OCI-LY3 (cell line): ENCODE measurements at regions not wholly inside any gene's neighbourhood (a gene's known extent, or its start where the extent isn't known, plus 50 kb on each side); places are given as distances from the start of the nearest gene placed in this dataset.

Experiments used
- H2AFZ ChIP-seq: fragments of 200-600, 300-600 bp; shearing (Covaris generic); 2 replicates; pipeline ENCODE4 v1.6.0; 2014; ENCODE audit warnings: antibody characterized with exemption, low read depth, low read length
- H3K27ac ChIP-seq: fragments of 200-600, 300-600 bp; sonication (generic); 2 replicates; pipeline ENCODE4 v1.5.1; 2014; ENCODE audit warnings: mild to moderate bottlenecking, low read length, moderate library complexity, mixed read lengths
- H3K27me3 ChIP-seq: fragments of 200-600, 300-600 bp; sonication (generic); 2 replicates; pipeline ENCODE4 v1.6.1; 2014; ENCODE audit warnings: low read depth, low read length, mixed read lengths
- H3K36me3 ChIP-seq: fragments of 200-600, 300-600 bp; sonication (generic); replicated peaks from 2 replicates; pipeline ENCODE3; 2014; ENCODE audit warnings: low read depth, low read length, mixed read lengths
- H3K4me1 ChIP-seq: fragments of 300-600, 200-600 bp; sonication (generic); 2 replicates; pipeline ENCODE4 v1.6.1; 2014; ENCODE audit warnings: low read length, mixed read lengths
- H3K4me2 ChIP-seq: fragments of 200-600, 300-600 bp; sonication (generic); 2 replicates; pipeline ENCODE4 v1.6.1; 2014; ENCODE audit warnings: low read length, mixed read lengths
- H3K4me3 ChIP-seq: fragments of 300-600, 200-600 bp; sonication (generic); 2 replicates; pipeline ENCODE4 v1.5.1; 2014; ENCODE audit warnings: antibody characterized with exemption, mild to moderate bottlenecking, low read length, moderate library complexity
- H3K79me2 ChIP-seq: fragments of 300-600, 200-600 bp; shearing (Covaris generic); 2 replicates; pipeline ENCODE4 v1.6.1; 2014; ENCODE audit warnings: mild to moderate bottlenecking, low read length, mixed read lengths
- H3K9ac ChIP-seq: fragments of 300-600, 200-600 bp; shearing (Covaris generic); 2 replicates; pipeline ENCODE4 v1.6.0; 2014; ENCODE audit warnings: mild to moderate bottlenecking, low read length, moderate library complexity
- H3K9me3 ChIP-seq: fragments of 200-600, 300-600 bp; shearing (Covaris generic); 2 replicates; pipeline ENCODE4 v1.6.1; 2014; ENCODE audit warnings: low read length, mixed read lengths; ENCODE audit not compliant: insufficient read depth
- H4K20me1 ChIP-seq: fragments of 200-600, 300-600 bp; sonication (generic); 2 replicates; pipeline ENCODE4 v1.6.1; 2016; ENCODE audit warnings: low read length, mixed read lengths; ENCODE audit not compliant: insufficient read depth
- EZH2phosphoT487 ChIP-seq: fragments of 200-600 bp; shearing (Covaris generic); IDR thresholded peaks from 2 replicates; pipeline ENCODE4 v1.6.1; 2018; ENCODE audit warnings: antibody characterized with exemption, mixed run types, low read depth
- TF ChIP-seq, protein P1 (sequence below): fragments of 200-600, 300-600 bp; sonication (generic); IDR thresholded peaks from 2 replicates; pipeline ENCODE4 v1.5.1; 2014; ENCODE audit warnings: antibody characterized with exemption, low read length, low read depth

DNA sequence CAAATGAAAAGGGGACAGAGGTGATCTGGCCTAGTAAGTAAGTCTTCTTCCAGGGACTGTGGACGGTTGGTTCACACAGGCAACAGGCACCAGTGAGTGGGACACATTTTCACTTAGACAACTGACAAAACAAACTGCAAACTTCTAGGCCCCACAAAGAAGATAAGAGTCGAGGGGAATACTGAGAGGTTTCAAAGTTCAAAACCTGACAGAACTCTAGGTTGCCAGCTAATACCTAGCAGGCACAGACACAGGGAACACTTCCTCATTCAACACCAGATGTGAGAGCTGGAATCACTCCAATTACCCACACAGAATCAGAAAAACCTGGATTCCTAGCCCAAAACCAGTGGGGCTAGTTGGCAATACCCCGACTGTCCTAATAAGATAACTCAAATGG lies 621.7 kb downstream of the ZPLD1 start:
- no peaks in the 10 kb centered on the region for H3K79me2 ChIP-seq
- TF ChIP-seq, protein P1, sequence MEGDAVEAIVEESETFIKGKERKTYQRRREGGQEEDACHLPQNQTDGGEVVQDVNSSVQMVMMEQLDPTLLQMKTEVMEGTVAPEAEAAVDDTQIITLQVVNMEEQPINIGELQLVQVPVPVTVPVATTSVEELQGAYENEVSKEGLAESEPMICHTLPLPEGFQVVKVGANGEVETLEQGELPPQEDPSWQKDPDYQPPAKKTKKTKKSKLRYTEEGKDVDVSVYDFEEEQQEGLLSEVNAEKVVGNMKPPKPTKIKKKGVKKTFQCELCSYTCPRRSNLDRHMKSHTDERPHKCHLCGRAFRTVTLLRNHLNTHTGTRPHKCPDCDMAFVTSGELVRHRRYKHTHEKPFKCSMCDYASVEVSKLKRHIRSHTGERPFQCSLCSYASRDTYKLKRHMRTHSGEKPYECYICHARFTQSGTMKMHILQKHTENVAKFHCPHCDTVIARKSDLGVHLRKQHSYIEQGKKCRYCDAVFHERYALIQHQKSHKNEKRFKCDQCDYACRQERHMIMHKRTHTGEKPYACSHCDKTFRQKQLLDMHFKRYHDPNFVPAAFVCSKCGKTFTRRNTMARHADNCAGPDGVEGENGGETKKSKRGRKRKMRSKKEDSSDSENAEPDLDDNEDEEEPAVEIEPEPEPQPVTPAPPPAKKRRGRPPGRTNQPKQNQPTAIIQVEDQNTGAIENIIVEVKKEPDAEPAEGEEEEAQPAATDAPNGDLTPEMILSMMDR: no peak
- H3K27me3 ChIP-seq: no peaks in the 10 kb centered on the region
- no peak overlapping the region for H3K27ac ChIP-seq
- H3K4me1 ChIP-seq: peaks cover 10% of the 10 kb centered on the region
- H3K36me3 ChIP-seq: no peaks in the 10 kb centered on the region
- no peak overlapping the region; the same call in 1 of the 2 replicates for H3K4me2 ChIP-seq
- H3K4me3 ChIP-seq: no peak overlapping the region
- no peak overlapping the region for H3K9ac ChIP-seq
- H3K9me3 ChIP-seq: no peaks in the 10 kb centered on the region
- peak overlapping the region; percentile 62 for H2AFZ ChIP-seq
- no peaks in the 10 kb centered on the region for H4K20me1 ChIP-seq

DNA sequence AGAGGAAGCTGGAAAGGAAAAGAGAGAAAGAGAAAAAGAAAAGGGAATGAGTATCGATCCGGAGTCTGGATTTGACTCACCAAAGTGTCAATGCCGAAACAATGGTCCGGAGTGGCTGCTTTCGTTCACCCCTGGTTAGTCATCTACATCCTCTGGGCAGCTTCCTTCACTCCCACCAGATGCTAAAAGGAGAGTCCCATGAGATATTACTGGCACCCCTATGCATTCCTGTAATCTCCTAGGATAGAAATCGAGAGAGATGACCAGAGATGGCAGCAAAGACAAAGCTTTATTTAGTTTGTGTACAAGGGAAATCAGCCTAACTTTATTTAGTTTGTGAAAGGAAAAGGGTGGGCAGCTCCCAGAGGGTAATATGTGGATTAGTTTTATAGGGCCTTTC lies 622.2 kb downstream of the ZPLD1 start:
- no peaks in the 10 kb centered on the region for H3K9me3 ChIP-seq
- peaks cover 10% of the 10 kb centered on the region for H3K4me1 ChIP-seq
- no peaks in the 10 kb centered on the region for H3K36me3 ChIP-seq
- H2AFZ ChIP-seq: no peak overlapping the region
- H4K20me1 ChIP-seq: no peaks in the 10 kb centered on the region
- no peak overlapping the region for H3K4me3 ChIP-seq
- H3K79me2 ChIP-seq: no peaks in the 10 kb centered on the region
- H3K27me3 ChIP-seq: no peaks in the 10 kb centered on the region
- no peak for TF ChIP-seq EZH2phosphoT487
- TF ChIP-seq, protein P1: no peak
- no peak overlapping the region for H3K27ac ChIP-seq
- H3K9ac ChIP-seq: no peak overlapping the region
- H3K4me2 ChIP-seq: no peak overlapping the region

DNA sequence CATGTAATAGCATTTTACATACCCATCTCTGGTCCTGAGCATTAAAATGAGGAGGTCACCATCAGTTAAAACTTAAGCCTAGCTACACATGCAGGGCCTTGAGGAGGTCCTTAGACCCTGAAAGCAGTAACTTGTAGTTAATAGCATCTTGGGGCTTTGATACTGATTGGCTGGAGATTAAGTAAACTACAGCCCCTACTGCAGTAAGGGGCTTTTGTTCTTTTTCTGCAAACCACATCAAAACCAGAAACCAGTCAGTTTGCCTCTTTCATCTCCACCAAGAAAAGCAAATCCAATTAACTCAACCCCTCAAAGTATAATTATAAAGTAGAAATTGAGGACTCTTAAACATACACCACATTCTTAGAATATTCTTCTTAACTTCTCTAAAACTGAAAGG lies 622.7 kb downstream of the ZPLD1 start:
- Histone ChIP-seq H3K4me1 (peaks cover 10% of the 10 kb centered on the region), H3K9ac (no peak overlapping the region), H3K9me3 (no peaks in the 10 kb centered on the region), H3K36me3 (no peaks in the 10 kb centered on the region), H2AFZ (no peak overlapping the region), H3K27ac (no peak overlapping the region), H3K4me3 (no peak overlapping the region), H3K4me2 (no peak overlapping the region), H4K20me1 (no peaks in the 10 kb centered on the region), H3K27me3 (no peaks in the 10 kb centered on the region), H3K79me2 (no peaks in the 10 kb centered on the region)
- TF ChIP-seq EZH2phosphoT487: no peak
- TF ChIP-seq, protein P1: no peak

DNA sequence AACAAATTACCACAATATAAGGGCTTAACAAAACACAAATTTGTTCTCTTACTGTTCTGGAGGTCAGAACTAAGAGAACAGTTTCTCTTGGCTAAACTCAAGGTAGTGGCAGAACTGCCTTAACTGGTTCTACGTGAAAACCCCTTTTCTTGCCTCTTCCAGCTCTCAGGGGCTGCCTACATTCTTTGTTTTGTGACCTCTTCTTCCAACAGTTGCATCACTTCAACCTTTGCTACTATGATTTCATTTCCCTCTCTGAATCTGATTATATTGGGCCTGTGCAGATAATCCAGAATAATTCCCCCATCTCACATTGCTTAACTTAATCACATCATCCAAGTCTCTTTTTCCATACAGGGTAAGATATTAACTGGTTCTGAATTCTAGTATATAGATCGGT lies 624.6 kb downstream of the ZPLD1 start:
- Histone ChIP-seq H4K20me1 (no peaks in the 10 kb centered on the region), H3K4me3 (no peak overlapping the region), H3K9ac (no peak overlapping the region), H3K4me1 (peaks cover 10% of the 10 kb centered on the region), H2AFZ (no peak overlapping the region), H3K79me2 (no peaks in the 10 kb centered on the region), H3K36me3 (no peaks in the 10 kb centered on the region), H3K27me3 (no peaks in the 10 kb centered on the region), H3K4me2 (no peak overlapping the region), H3K9me3 (no peaks in the 10 kb centered on the region), H3K27ac (no peak overlapping the region)
- TF ChIP-seq EZH2phosphoT487: no peak
- TF ChIP-seq, protein P1: no peak
